HUDEP-2 (cell line): ENCODE measurements at regions not wholly inside any gene's neighbourhood (a gene's known extent, or its start where the extent isn't known, plus 50 kb on each side); places are given as distances from the start of the nearest gene placed in this dataset.
A peak's percentile ranks its signal among the peaks of the same experiment; 100 is the strongest.
"Not testable (repeated sequence)": the region's sequence is repeated elsewhere in the genome, so short reads cannot be mapped to it uniquely, and the experiment has no call there.

Source experiments
- DNase-seq, 76 experiments: peaks; one replicate each; lab custom pipeline; 2025; ENCODE audit not compliant: unreplicated experiment in 76 of 76; lab: John Stamatoyannopoulos, UW

- DNase-seq = no peak
Observed at GRCh38 chr2:7420530-7420929, 503.3 kb downstream of the RNF144A start.

- DNase-seq = no peak
Observed at GRCh38 chr2:7424481-7424880, 507.3 kb downstream of the RNF144A start.

GRCh38 chr2:7427293-7428060 lies 510.3 kb downstream of the RNF144A start:
- peak in 21 of 76 experiments; percentile 0 to 43 (median 16) for DNase-seq

GRCh38 chr2:7428454-7429204 lies 511.4 kb downstream of the RNF144A start:
- DNase-seq = no peak

- DNase-seq = no peak
Observed at GRCh38 chr2:7429733-7430132, 512.5 kb downstream of the RNF144A start.

GRCh38 chr2:7430421-7430868 lies 513.2 kb downstream of the RNF144A start:
- no peak for DNase-seq

GRCh38 chr2:7430869-7431641 lies 513.8 kb downstream of the RNF144A start:
- DNase-seq = no peak

GRCh38 chr2:7432436-7432835 lies 515.2 kb downstream of the RNF144A start:
- DNase-seq = no peak

- DNase-seq = no peak
Observed at GRCh38 chr2:7436096-7436906, 519.1 kb downstream of the RNF144A start.

- DNase-seq = no peak
Observed at GRCh38 chr2:7437141-7437540, 519.9 kb downstream of the RNF144A start.

GRCh38 chr2:7437716-7438632 lies 520.8 kb downstream of the RNF144A start:
- no peak for DNase-seq

- no peak for DNase-seq
Observed at GRCh38 chr2:7438855-7439254, 521.6 kb downstream of the RNF144A start.

GRCh38 chr2:7440977-7441376 lies 523.8 kb downstream of the RNF144A start:
- no peak for DNase-seq

GRCh38 chr2:7441841-7442240 lies 524.6 kb downstream of the RNF144A start:
- DNase-seq = not testable (repeated sequence)

- DNase-seq = no peak
Observed at GRCh38 chr2:7444626-7445025, 527.4 kb downstream of the RNF144A start.

GRCh38 chr2:7448578-7449264 lies 531.5 kb downstream of the RNF144A start:
- DNase-seq = no peak

GRCh38 chr2:7449298-7449697 lies 532.1 kb downstream of the RNF144A start:
- DNase-seq = no peak

- no peak for DNase-seq
Observed at GRCh38 chr2:7450188-7450832, 533.1 kb downstream of the RNF144A start.
